MM.1S (cell line): ENCODE measurements at regions not wholly inside any gene's neighbourhood (a gene's known extent, or its start where the extent isn't known, plus 50 kb on each side); places are given as distances from the start of the nearest gene placed in this dataset.

ENCODE experiments used
- EZH2 ChIP-seq: fragments of 300-600 bp; sonication (generic); optimal IDR thresholded peaks from 2 replicates; pipeline ENCODE3; 2017; ENCODE audit warnings: low read depth, mild to moderate bottlenecking, antibody characterized with exemption, low read length, mixed read lengths
- EZH2phosphoT487 ChIP-seq: fragments of 300-600 bp; sonication (generic); IDR thresholded peaks from 2 replicates; pipeline ENCODE4 v1.6.1; 2018; ENCODE audit warnings: antibody characterized with exemption, low read length
- TF ChIP-seq, protein P1 (sequence below): fragments of 300-600 bp; sonication (generic); IDR thresholded peaks from 2 replicates; pipeline ENCODE4 v1.5.1; 2016; ENCODE audit warnings: antibody characterized with exemption, low read length, mixed read lengths

DNA sequence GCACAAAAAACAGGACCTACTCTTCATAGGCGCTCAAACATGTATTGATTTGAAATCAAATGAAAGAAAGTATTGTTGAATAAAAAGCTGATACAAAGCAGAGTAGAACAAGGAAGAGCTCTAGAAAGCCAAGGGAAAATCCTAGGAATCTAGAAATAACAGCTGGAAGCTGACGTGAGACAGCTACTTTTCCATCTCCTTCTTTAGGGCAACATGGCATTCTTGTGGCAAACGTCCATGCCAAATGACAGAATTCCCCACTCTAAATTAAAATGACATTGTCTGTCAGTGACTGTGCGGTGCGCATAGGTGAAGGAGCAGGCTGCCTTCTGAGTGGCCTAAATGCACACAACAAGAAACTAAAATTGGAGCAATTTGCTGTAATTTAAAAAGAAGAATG is 557.4 kb downstream of the SOX11 start:
- TF ChIP-seq, protein P1, sequence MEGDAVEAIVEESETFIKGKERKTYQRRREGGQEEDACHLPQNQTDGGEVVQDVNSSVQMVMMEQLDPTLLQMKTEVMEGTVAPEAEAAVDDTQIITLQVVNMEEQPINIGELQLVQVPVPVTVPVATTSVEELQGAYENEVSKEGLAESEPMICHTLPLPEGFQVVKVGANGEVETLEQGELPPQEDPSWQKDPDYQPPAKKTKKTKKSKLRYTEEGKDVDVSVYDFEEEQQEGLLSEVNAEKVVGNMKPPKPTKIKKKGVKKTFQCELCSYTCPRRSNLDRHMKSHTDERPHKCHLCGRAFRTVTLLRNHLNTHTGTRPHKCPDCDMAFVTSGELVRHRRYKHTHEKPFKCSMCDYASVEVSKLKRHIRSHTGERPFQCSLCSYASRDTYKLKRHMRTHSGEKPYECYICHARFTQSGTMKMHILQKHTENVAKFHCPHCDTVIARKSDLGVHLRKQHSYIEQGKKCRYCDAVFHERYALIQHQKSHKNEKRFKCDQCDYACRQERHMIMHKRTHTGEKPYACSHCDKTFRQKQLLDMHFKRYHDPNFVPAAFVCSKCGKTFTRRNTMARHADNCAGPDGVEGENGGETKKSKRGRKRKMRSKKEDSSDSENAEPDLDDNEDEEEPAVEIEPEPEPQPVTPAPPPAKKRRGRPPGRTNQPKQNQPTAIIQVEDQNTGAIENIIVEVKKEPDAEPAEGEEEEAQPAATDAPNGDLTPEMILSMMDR = no peak
- TF ChIP-seq EZH2 (no peak), EZH2phosphoT487 (no peak)
